Mesenchymal stem cell (in vitro differentiated cells and primary cell): ENCODE measurements at regions not wholly inside any gene's neighbourhood (a gene's known extent, or its start where the extent isn't known, plus 50 kb on each side); places are given as distances from the start of the nearest gene placed in this dataset.

ENCODE experiments used
- DNase-seq: peaks from one replicate; pipeline ENCODE4 v3.0.0-alpha.2; 2013
- H2AFZ ChIP-seq: one replicate; pipeline ENCODE4 v1.6.1; 2013; ENCODE audit warnings: low read depth, mild to moderate bottlenecking, control low read depth, inconsistent platforms, low read length, moderate library complexity
- H2AK5ac ChIP-seq: 2 replicates; pipeline ENCODE4 v1.6.1; 2013; ENCODE audit warnings: low read length, moderate library complexity, mild to moderate bottlenecking, inconsistent platforms; ENCODE audit not compliant: severe bottlenecking
- H2BK120ac ChIP-seq: one replicate; pipeline ENCODE4 v1.6.1; 2013; ENCODE audit warnings: low read depth, mild to moderate bottlenecking, inconsistent platforms, low read length, moderate library complexity
- H2BK12ac ChIP-seq, 2 experiments: one replicate each; pipeline ENCODE4 v1.6.1; 2013; ENCODE audit warnings: inconsistent platforms in 2 of 2, low read length in 2 of 2, mild to moderate bottlenecking in 2 of 2, moderate library complexity in 2 of 2, control low read depth in 1 of 2
- H2BK15ac ChIP-seq: one replicate; pipeline ENCODE4 v1.6.1; 2013; ENCODE audit warnings: mild to moderate bottlenecking, low read depth, inconsistent platforms; ENCODE audit not compliant: poor library complexity, severe bottlenecking
- H2BK5ac ChIP-seq: 2 replicates; pipeline ENCODE4 v1.6.1; 2013; ENCODE audit warnings: low read depth, mild to moderate bottlenecking, low read length, control low read depth, inconsistent platforms; ENCODE audit not compliant: poor library complexity, severe bottlenecking
- H3K14ac ChIP-seq, 2 experiments: one replicate each; pipeline ENCODE4 v1.6.1; 2013; ENCODE audit warnings: inconsistent platforms in 2 of 2, low read length in 2 of 2, control low read depth in 1 of 2, mild to moderate bottlenecking in 1 of 2, moderate library complexity in 1 of 2
- H3K18ac ChIP-seq, 2 experiments: one replicate each; pipeline ENCODE4 v1.6.1; 2013; ENCODE audit warnings: inconsistent platforms in 2 of 2, low read length in 2 of 2, control low read depth in 1 of 2, low read depth in 1 of 2, mild to moderate bottlenecking in 1 of 2
- H3K23ac ChIP-seq, 2 experiments: one replicate each; pipeline ENCODE4 v1.6.1; 2013; ENCODE audit warnings: inconsistent platforms in 2 of 2, low read length in 2 of 2, mild to moderate bottlenecking in 2 of 2, moderate library complexity in 2 of 2, control low read depth in 1 of 2
- H3K27ac ChIP-seq: 2 replicates; pipeline ENCODE4 v1.5.1; 2013; ENCODE audit warnings: mild to moderate bottlenecking, moderate library complexity, low read length, control low read depth, inconsistent platforms; ENCODE audit not compliant: poor library complexity, severe bottlenecking
- H3K27me3 ChIP-seq, 2 experiments: 2 replicates each; pipeline versions ENCODE4 v1.6.1 to v1.7.0; 2013; ENCODE audit warnings: low read length in 2 of 2, mild to moderate bottlenecking in 2 of 2, moderate library complexity in 2 of 2, control low read depth in 1 of 2, inconsistent platforms in 1 of 2; ENCODE audit not compliant: control insufficient read depth in 1 of 2, insufficient read depth in 1 of 2
- H3K36me3 ChIP-seq, 2 experiments: 2 replicates each; pipeline versions ENCODE4 v1.6.1 to v1.7.0; 2013; ENCODE audit warnings: low read length in 2 of 2, control low read depth in 1 of 2, inconsistent platforms in 1 of 2, low read depth in 1 of 2, mild to moderate bottlenecking in 1 of 2; ENCODE audit not compliant: insufficient read depth in 2 of 2, control insufficient read depth in 1 of 2
- H3K4ac ChIP-seq, 2 experiments: one replicate each; pipeline ENCODE4 v1.6.1; 2013; ENCODE audit warnings: inconsistent platforms in 2 of 2, low read length in 2 of 2, mild to moderate bottlenecking in 2 of 2, moderate library complexity in 2 of 2, control low read depth in 1 of 2, low read depth in 1 of 2
- H3K4me1 ChIP-seq: 2 replicates; pipeline ENCODE4 v1.6.1; 2013; ENCODE audit warnings: low read depth, low read length, control low read depth; ENCODE audit not compliant: control insufficient read depth, insufficient read depth
- H3K4me2 ChIP-seq: 2 replicates; pipeline ENCODE4 v1.6.1; 2013; ENCODE audit warnings: low read length, mild to moderate bottlenecking, inconsistent platforms; ENCODE audit not compliant: poor library complexity, severe bottlenecking
- H3K4me3 ChIP-seq, 2 experiments: 2 replicates each; pipeline versions ENCODE4 v1.5.1 to v1.7.0; 2013; ENCODE audit warnings: low read length in 2 of 2, mild to moderate bottlenecking in 2 of 2, control low read depth in 1 of 2, low read depth in 1 of 2; ENCODE audit not compliant: insufficient read depth in 1 of 2
- H3K79me1 ChIP-seq: replicated peaks from 2 replicates; pipeline ENCODE4 v1.6.1; 2013; ENCODE audit warnings: mild to moderate bottlenecking, control low read depth, low read length, inconsistent platforms; ENCODE audit not compliant: poor library complexity, severe bottlenecking
- H3K9ac ChIP-seq: 2 replicates; pipeline ENCODE4 v1.7.0; 2013; ENCODE audit warnings: mild to moderate bottlenecking, low read length, moderate library complexity
- H3K9me3 ChIP-seq: 2 replicates; pipeline ENCODE4 v1.7.0; 2013; ENCODE audit warnings: mild to moderate bottlenecking, low read length; ENCODE audit not compliant: control insufficient read depth
- H4K8ac ChIP-seq: one replicate; pipeline ENCODE4 v1.6.1; 2013; ENCODE audit warnings: inconsistent platforms, mild to moderate bottlenecking, low read length, moderate library complexity
- H4K91ac ChIP-seq: one replicate; pipeline ENCODE4 v1.6.1; 2013; ENCODE audit warnings: mild to moderate bottlenecking, low read length, inconsistent platforms
- WGBS: methylation state at CpG from one replicate; pipeline ENCODE4 v1.1.7; 2013; ENCODE audit warnings: mixed read lengths; 5-methylcytosine and 5-hydroxymethylcytosine counted together

- H3K9me3 ChIP-seq = peaks cover 34% of the 10 kb centered on the region
These were observed 485.2 kb downstream of the DCDC2C start for GRCh38 chr2:4188561-4188960.

GRCh38 chr2:4190548-4190947 is 487.2 kb downstream of the DCDC2C start:
- no peak for DNase-seq
- Histone ChIP-seq H3K4ac (no peak overlapping the region), H3K36me3 (no peaks in the 10 kb centered on the region), H3K4me2 (no peak overlapping the region), H3K18ac (no peak overlapping the region), H2BK120ac (no peak overlapping the region), H2AFZ (no peak overlapping the region), H3K4me1 (no peaks in the 10 kb centered on the region), H4K8ac (no peak overlapping the region), H3K9me3 (peaks cover 30% of the 10 kb centered on the region), H3K27ac (no peak overlapping the region), H2BK12ac (no peak overlapping the region), H3K4me3 (no peak overlapping the region), H3K9ac (no peak overlapping the region), H2AK5ac (no peak overlapping the region), H3K14ac (no peak overlapping the region), H4K91ac (no peak overlapping the region), H3K27me3 (no peaks in the 10 kb centered on the region), H3K23ac (no peak overlapping the region), H3K79me1 (no peaks in the 10 kb centered on the region), H2BK15ac (no peak overlapping the region), H2BK5ac (no peak overlapping the region)
- 69% methylated on average over 4 of the region's 5 CpGs for WGBS

More at GRCh38 chr2:4188561-4188960, 485.2 kb downstream of the DCDC2C start:
- Histone ChIP-seq H2AK5ac (no peak overlapping the region), H2BK15ac (no peak overlapping the region), H3K4me2 (no peak overlapping the region), H3K4ac (no peak overlapping the region), H4K91ac (no peak overlapping the region), H3K4me1 (no peaks in the 10 kb centered on the region), H2BK5ac (no peak overlapping the region), H3K4me3 (no peak overlapping the region), H3K27me3 (no peaks in the 10 kb centered on the region), H2BK120ac (no peak overlapping the region), H3K36me3 (no peaks in the 10 kb centered on the region), H2AFZ (no peak overlapping the region), H3K23ac (no peak overlapping the region), H3K18ac (no peak overlapping the region), H3K9ac (no peak overlapping the region), H3K79me1 (no peaks in the 10 kb centered on the region), H2BK12ac (no peak overlapping the region), H3K14ac (no peak overlapping the region), H4K8ac (no peak overlapping the region), H3K27ac (no peak overlapping the region)
- WGBS = 83% methylated on average over 1 of the region's 2 CpGs
- no peak for DNase-seq

- no peaks in the 10 kb centered on the region for H3K79me1 ChIP-seq
- no peak overlapping the region for H4K8ac ChIP-seq
- H3K4me2 ChIP-seq = no peak overlapping the region
- H2AK5ac ChIP-seq = no peak overlapping the region
- H3K4me3 ChIP-seq = no peak overlapping the region
- 81% methylated on average over 2 of the region's 2 CpGs for WGBS
- H2BK5ac ChIP-seq = no peak overlapping the region
- no peak overlapping the region for H2BK12ac ChIP-seq
- H2BK15ac ChIP-seq = no peak overlapping the region
- H3K18ac ChIP-seq = no peak overlapping the region
- H3K9ac ChIP-seq = no peak overlapping the region
- H2AFZ ChIP-seq = no peak overlapping the region
- no peak overlapping the region for H3K4ac ChIP-seq
- no peaks in the 10 kb centered on the region for H3K4me1 ChIP-seq
- peaks cover 30% of the 10 kb centered on the region for H3K9me3 ChIP-seq
- H3K14ac ChIP-seq = no peak overlapping the region
- H3K27me3 ChIP-seq = no peaks in the 10 kb centered on the region
- DNase-seq = no peak
- H3K27ac ChIP-seq = no peak overlapping the region
- H2BK120ac ChIP-seq = no peak overlapping the region
- no peak overlapping the region for H4K91ac ChIP-seq
- no peaks in the 10 kb centered on the region for H3K36me3 ChIP-seq
- no peak overlapping the region for H3K23ac ChIP-seq
These were observed 488.7 kb downstream of the DCDC2C start for GRCh38 chr2:4192119-4192518.

GRCh38 chr2:4214444-4215205 is 511.2 kb downstream of the DCDC2C start:
- no peak overlapping the region for H3K4ac ChIP-seq
- H3K23ac ChIP-seq = no peak overlapping the region
- H2BK120ac ChIP-seq = no peak overlapping the region
- peaks cover 35% of the 10 kb centered on the region for H3K9me3 ChIP-seq
- no peak overlapping the region for H2BK5ac ChIP-seq
- no peak overlapping the region for H3K27ac ChIP-seq
- no peak overlapping the region for H3K4me2 ChIP-seq
- H3K27me3 ChIP-seq = no peaks in the 10 kb centered on the region
- H4K91ac ChIP-seq = no peak overlapping the region
- no peak overlapping the region for H2AK5ac ChIP-seq
- H3K79me1 ChIP-seq = no peaks in the 10 kb centered on the region
- no peak overlapping the region for H2AFZ ChIP-seq
- WGBS = 74% methylated on average over 10 of the region's 10 CpGs
- no peak overlapping the region for H3K9ac ChIP-seq
- no peak overlapping the region for H2BK12ac ChIP-seq
- no peaks in the 10 kb centered on the region for H3K36me3 ChIP-seq
- H3K14ac ChIP-seq = no peak overlapping the region
- H2BK15ac ChIP-seq = no peak overlapping the region
- no peak for DNase-seq
- H3K4me1 ChIP-seq = no peaks in the 10 kb centered on the region
- H3K18ac ChIP-seq = no peak overlapping the region
- no peak overlapping the region for H4K8ac ChIP-seq
- no peak overlapping the region for H3K4me3 ChIP-seq
